Prostate gland (tissue), 2 donors: ENCODE measurements at regions not wholly inside any gene's neighbourhood (a gene's known extent, or its start where the extent isn't known, plus 50 kb on each side); places are given as distances from the start of the nearest gene placed in this dataset.

Experiments
- DNase-seq: peaks from one replicate; pipeline ENCODE4 v3.0.0-alpha.2; 2019; ENCODE audit warnings: low spot score
- H3K27ac ChIP-seq, 2 donors: fragments of 200-600 bp; sonication (generic); 2 replicates each; pipeline ENCODE4 v1.5.1; 2017 to 2019
- H3K27me3 ChIP-seq: fragments of 200-600 bp; sonication (generic); replicated peaks from 2 replicates; pipeline ENCODE4 v1.5.1; 2019; ENCODE audit not compliant: insufficient read depth
- H3K36me3 ChIP-seq, 2 donors: fragments of 200-600 bp; sonication (generic); 1 replicate in 1 of 2; 2 replicates in 1 of 2; pipeline versions ENCODE4 v1.5.1 to v1.8.1; 2017 to 2019
- H3K4me1 ChIP-seq: fragments of 200-600 bp; sonication (generic); replicated peaks from 2 replicates; pipeline ENCODE4 v1.5.1; 2019
- H3K4me3 ChIP-seq, 2 donors: fragments of 200-600 bp; sonication (generic); 2 replicates each; pipeline ENCODE4 v1.5.1; 2017 to 2019
- H3K9me3 ChIP-seq: fragments of 200-600 bp; sonication (generic); 2 replicates; pipeline ENCODE4 v1.5.1; 2017
- POLR2A ChIP-seq: fragments of 450-650 bp; IDR thresholded peaks from one replicate; pipeline ENCODE4 v1.6.1; 2016; ENCODE audit warnings: antibody characterized with exemption, mild to moderate bottlenecking
- POLR2AphosphoS5 ChIP-seq: sonication (generic); formaldehyde crosslinking; IDR thresholded peaks from one replicate; pipeline ENCODE4 v1.6.1; 2017; ENCODE audit warnings: antibody characterized with exemption
- WGBS: methylation state at CpG from one replicate; pipeline ENCODE4 v1.1.5; 2018; 5-methylcytosine and 5-hydroxymethylcytosine counted together
- intact Hi-C: fragments of 100-400 bp; cut with DNase I; formaldehyde crosslinking; loops from one replicate; pipeline ENCODE4 v1.14.2; 2022
- TF ChIP-seq, protein P1 (sequence below), 4 experiments: fragments of 200-600 bp in 2 of 4; fragments of 450-650 bp in 2 of 4; sonication (generic) in 2 of 4; IDR thresholded peaks; 1 replicate in 3 of 4; 2 replicates in 1 of 4; pipeline ENCODE4 v1.5.1; 2016 to 2019; ENCODE audit warnings: antibody characterized with exemption in 4 of 4, mild to moderate bottlenecking in 2 of 4, moderate library complexity in 2 of 4

DNA sequence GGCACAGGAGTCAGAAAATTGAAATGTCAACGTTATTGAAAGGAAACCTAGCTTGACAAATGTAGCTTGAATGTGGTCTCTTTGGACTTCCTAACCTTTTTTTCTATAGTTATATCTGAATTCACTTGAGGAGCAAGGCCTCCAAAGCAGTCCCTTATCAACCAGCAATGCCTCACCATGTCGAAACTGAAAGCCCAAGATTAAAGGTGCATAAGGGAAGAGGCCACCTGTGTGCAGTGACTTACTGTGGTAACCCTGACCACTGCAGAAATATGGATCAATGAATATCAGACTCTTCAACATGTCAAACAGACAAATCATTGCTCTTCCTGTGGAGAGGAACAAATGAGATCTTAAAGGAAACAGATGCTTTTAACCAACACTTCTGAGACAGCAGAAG is 95.0 kb upstream of the GIMD1 start:
- WGBS, result 90% methylated on average over 2 of the region's 2 CpGs
- H3K27ac ChIP-seq, result no peak overlapping the region
- intact Hi-C loops, result no loop called here
- TF ChIP-seq, protein P1, sequence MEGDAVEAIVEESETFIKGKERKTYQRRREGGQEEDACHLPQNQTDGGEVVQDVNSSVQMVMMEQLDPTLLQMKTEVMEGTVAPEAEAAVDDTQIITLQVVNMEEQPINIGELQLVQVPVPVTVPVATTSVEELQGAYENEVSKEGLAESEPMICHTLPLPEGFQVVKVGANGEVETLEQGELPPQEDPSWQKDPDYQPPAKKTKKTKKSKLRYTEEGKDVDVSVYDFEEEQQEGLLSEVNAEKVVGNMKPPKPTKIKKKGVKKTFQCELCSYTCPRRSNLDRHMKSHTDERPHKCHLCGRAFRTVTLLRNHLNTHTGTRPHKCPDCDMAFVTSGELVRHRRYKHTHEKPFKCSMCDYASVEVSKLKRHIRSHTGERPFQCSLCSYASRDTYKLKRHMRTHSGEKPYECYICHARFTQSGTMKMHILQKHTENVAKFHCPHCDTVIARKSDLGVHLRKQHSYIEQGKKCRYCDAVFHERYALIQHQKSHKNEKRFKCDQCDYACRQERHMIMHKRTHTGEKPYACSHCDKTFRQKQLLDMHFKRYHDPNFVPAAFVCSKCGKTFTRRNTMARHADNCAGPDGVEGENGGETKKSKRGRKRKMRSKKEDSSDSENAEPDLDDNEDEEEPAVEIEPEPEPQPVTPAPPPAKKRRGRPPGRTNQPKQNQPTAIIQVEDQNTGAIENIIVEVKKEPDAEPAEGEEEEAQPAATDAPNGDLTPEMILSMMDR (IDR thresholded peaks at IDR 0.05), result no peak
- no peaks in the 10 kb centered on the region for H3K27me3 ChIP-seq
- no peak for DNase-seq
- no peak overlapping the region for H3K4me3 ChIP-seq
- no peaks in the 10 kb centered on the region for H3K4me1 ChIP-seq
- no peaks in the 10 kb centered on the region for H3K9me3 ChIP-seq
- no peaks in the 10 kb centered on the region for H3K36me3 ChIP-seq

DNA sequence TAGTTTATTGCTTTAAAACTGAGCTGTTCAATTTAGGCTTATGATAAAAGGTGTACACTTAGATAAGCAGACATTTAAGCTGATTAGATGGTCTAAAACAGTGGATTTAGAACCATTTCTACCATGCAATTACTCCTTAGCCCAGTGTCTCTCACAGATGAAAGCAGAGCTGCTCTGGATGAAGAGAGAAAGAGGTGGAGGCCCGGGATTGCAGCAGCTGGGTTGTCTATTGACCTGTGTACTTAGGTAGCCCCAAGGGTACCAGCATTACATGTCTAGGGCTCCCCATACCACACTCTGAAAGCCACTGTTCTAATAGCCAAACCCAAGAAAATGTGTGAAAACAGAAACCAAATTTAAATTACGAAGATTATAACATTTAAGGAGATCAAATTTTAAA is 86.0 kb upstream of the GIMD1 start:
- no peaks in the 10 kb centered on the region for H3K36me3 ChIP-seq
- no peak overlapping the region for H3K4me3 ChIP-seq
- DNase-seq, result no peak
- no peak overlapping the region for H3K27ac ChIP-seq
- H3K4me1 ChIP-seq, result no peaks in the 10 kb centered on the region
- TF ChIP-seq POLR2A (no peak), POLR2AphosphoS5 (no peak)
- TF ChIP-seq, protein P1 (IDR thresholded peaks at IDR 0.05), result no peak
- H3K9me3 ChIP-seq, result no peaks in the 10 kb centered on the region
- no peaks in the 10 kb centered on the region for H3K27me3 ChIP-seq
- WGBS, result 89% methylated on average over 2 of the region's 2 CpGs
- intact Hi-C loops, result no loop called here

DNA sequence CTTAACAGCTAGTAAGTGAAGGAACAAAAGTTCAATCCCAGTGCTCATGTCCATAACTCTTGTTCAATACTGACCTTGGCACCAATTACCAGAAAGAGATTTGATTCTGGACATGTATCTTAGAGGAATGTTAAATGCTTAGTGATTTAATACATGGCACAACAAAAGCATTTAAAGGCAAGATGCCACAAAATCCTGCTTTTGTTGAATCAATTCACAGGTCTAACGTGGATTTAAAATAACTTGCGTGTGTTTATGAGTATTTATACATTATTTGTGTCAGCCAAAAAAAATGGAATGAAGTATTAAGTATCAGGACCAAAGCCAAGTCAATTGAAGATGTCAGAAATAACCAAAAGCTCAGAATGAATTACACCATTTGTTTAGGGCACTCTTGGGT is 85.4 kb upstream of the GIMD1 start:
- 30% methylated on average over 2 of the region's 2 CpGs for WGBS
- no peaks in the 10 kb centered on the region for H3K9me3 ChIP-seq
- no peak overlapping the region for H3K4me3 ChIP-seq
- TF ChIP-seq, protein P1 (IDR thresholded peaks at IDR 0.05), result no peak
- TF ChIP-seq POLR2AphosphoS5 (no peak), POLR2A (no peak)
- H3K4me1 ChIP-seq, result no peaks in the 10 kb centered on the region
- DNase-seq, result no peak
- H3K36me3 ChIP-seq, result no peaks in the 10 kb centered on the region
- H3K27ac ChIP-seq, result no peak overlapping the region
- intact Hi-C loops, result no loop called here
- no peaks in the 10 kb centered on the region for H3K27me3 ChIP-seq

DNA sequence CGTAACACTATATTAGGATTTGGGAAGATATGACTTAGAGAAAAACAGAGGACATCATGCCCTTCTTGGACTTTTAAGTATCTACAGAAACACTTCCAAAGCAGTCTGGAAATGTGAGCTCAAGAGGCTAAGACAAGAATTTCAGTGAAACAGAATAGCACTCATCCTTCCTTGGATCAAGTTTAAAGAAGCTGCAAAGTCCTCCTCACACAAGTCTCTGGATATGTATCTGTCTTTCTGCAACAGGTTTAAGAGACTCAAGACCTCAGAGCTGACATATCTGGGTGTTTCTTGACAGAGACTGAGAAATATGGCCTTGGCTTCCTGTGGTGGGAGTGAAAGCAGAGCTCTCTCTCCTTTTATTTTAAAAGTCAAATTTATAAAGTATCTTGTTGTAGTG is 82.5 kb upstream of the GIMD1 start:
- Histone ChIP-seq H3K9me3 (no peaks in the 10 kb centered on the region), H3K27me3 (no peaks in the 10 kb centered on the region), H3K36me3 (no peaks in the 10 kb centered on the region), H3K4me1 (no peaks in the 10 kb centered on the region), H3K27ac (no peak overlapping the region), H3K4me3 (no peak overlapping the region)
- TF ChIP-seq, protein P1 (IDR thresholded peaks at IDR 0.05), result no peak
- TF ChIP-seq POLR2A (no peak), POLR2AphosphoS5 (no peak)
- WGBS, result 77% methylated on average over 1 of the region's 1 CpG
- intact Hi-C loops, result no loop called here
- DNase-seq, result no peak

DNA sequence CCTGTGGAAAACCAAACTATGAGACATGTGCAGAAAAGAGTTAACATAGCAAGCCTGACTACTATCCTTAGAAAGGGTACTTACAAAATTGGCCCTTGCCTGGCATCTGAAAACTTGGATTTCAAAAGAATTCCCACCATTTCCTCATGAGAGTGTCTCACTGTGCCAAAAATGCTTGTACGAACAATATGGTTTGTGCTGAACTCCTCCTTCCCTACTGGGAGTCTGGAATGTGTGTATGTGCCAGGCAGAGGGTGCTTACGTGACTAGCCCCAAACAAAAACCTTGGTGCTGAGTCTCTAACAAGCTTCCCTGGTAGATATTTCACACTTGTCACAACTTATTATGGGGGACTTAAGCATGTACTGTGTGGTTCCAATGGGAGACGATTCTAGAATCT is 81.7 kb upstream of the GIMD1 start:
- 53% methylated on average over 3 of the region's 3 CpGs for WGBS
- no peak overlapping the region for H3K27ac ChIP-seq
- TF ChIP-seq POLR2A, result no peak
- no peak for TF ChIP-seq POLR2AphosphoS5
- TF ChIP-seq, protein P1 (IDR thresholded peaks at IDR 0.05), result no peak

More for the DNA sequence above, 81.7 kb upstream of the GIMD1 start:
- intact Hi-C loops, result no loop called here
- H3K4me3 ChIP-seq, result no peak overlapping the region
- no peaks in the 10 kb centered on the region for H3K36me3 ChIP-seq
- no peaks in the 10 kb centered on the region for H3K9me3 ChIP-seq
- DNase-seq, result no peak
- H3K4me1 ChIP-seq, result no peaks in the 10 kb centered on the region
- H3K27me3 ChIP-seq, result no peaks in the 10 kb centered on the region
